ENCODE measurements at regions not wholly inside any gene's neighbourhood (a gene's known extent, or its start where the extent isn't known, plus 50 kb on each side); places are given as distances from the start of the nearest gene placed in this dataset.
"Not testable (repeated sequence)": the region's sequence is repeated elsewhere in the genome, so short reads cannot be mapped to it uniquely, and the experiment has no call there.

- no peak for ATAC-seq
- no peak for DNase-seq
Observed at GRCh38 chr4:12692815-12693214, 791.3 kb downstream of the RAB28 start.

GRCh38 chr4:12691168-12691567 lies 793.0 kb downstream of the RAB28 start:
- DNase-seq (no peak), ATAC-seq (no peak)

GRCh38 chr4:12689457-12689856 lies 794.7 kb downstream of the RAB28 start:
- ATAC-seq: no peak

GRCh38 chr4:12679217-12679616 lies 804.9 kb downstream of the RAB28 start:
- no peak for ATAC-seq

More at GRCh38 chr4:12689457-12689856, 794.7 kb downstream of the RAB28 start:
- no peak for DNase-seq

GRCh38 chr4:12674184-12674583 lies 810.0 kb downstream of the RAB28 start:
- ATAC-seq: no peak
- DNase-seq: no peak

More at GRCh38 chr4:12679217-12679616, 804.9 kb downstream of the RAB28 start:
- no peak for DNase-seq

- no peak for ATAC-seq
- DNase-seq: no peak
Observed at GRCh38 chr4:12672303-12672702, 811.8 kb downstream of the RAB28 start.

- DNase-seq (no peak), ATAC-seq (no peak)
Observed at GRCh38 chr4:12658146-12658545, 826.0 kb downstream of the RAB28 start.

- ATAC-seq (no peak), DNase-seq (no peak)
Observed at GRCh38 chr4:12651876-12652275, 832.3 kb downstream of the RAB28 start.

GRCh38 chr4:12645732-12646131 lies 838.4 kb downstream of the RAB28 start:
- no peak for DNase-seq
- ATAC-seq: no peak

GRCh38 chr4:12644261-12644660 lies 839.9 kb downstream of the RAB28 start:
- DNase-seq (no peak), ATAC-seq (no peak)

- ATAC-seq (no peak), DNase-seq (no peak)
Observed at GRCh38 chr4:12636191-12636590, 847.9 kb downstream of the RAB28 start.

- no peak for DNase-seq
- ATAC-seq: no peak
Observed at GRCh38 chr4:12635629-12636028, 848.5 kb downstream of the RAB28 start.

- peak; percentile 81 for ATAC-seq
Observed at GRCh38 chr4:12633053-12633651, 851.0 kb downstream of the RAB28 start.

GRCh38 chr4:12615822-12616221 lies 868.3 kb downstream of the RAB28 start:
- ATAC-seq: no peak
- DNase-seq: no peak

More at GRCh38 chr4:12633053-12633651, 851.0 kb downstream of the RAB28 start:
- DNase-seq: peak; percentile 76

- DNase-seq: no peak
- no peak for ATAC-seq
Observed at GRCh38 chr4:12612876-12613275, 871.3 kb downstream of the RAB28 start.

GRCh38 chr4:12609212-12609875 lies 874.8 kb downstream of the RAB28 start:
- DNase-seq, ATAC-seq: not testable (repeated sequence)

- DNase-seq: no peak
- ATAC-seq: no peak
Observed at GRCh38 chr4:12595986-12596385, 888.2 kb downstream of the RAB28 start.

- no peak for ATAC-seq
- no peak for DNase-seq
Observed at GRCh38 chr4:12595489-12595888, 888.7 kb downstream of the RAB28 start.

GRCh38 chr4:12588582-12588981 lies 895.6 kb downstream of the RAB28 start:
- no peak for ATAC-seq

GRCh38 chr4:12586242-12587006 lies 897.7 kb downstream of the RAB28 start:
- ATAC-seq (no peak), DNase-seq (no peak)

More at GRCh38 chr4:12588582-12588981, 895.6 kb downstream of the RAB28 start:
- DNase-seq: no peak

GRCh38 chr4:12584116-12584875 lies 899.8 kb downstream of the RAB28 start:
- DNase-seq: no peak
- ATAC-seq: no peak

- no peak for ATAC-seq
- DNase-seq: no peak
Observed at GRCh38 chr4:12583275-12583674, 900.9 kb downstream of the RAB28 start.

Data from stimulated activated naive CD8-positive, alpha-beta T cell treated with anti-CD3 and anti-CD28 coated beads, Interleukin-15, Interleukin-2, amounts not matched to agents 100 U/mL and 50 U/mL, for 24 hours (primary cell).